Colonic mucosa (tissue), 4 donors: ENCODE measurements at regions not wholly inside any gene's neighbourhood (a gene's known extent, or its start where the extent isn't known, plus 50 kb on each side); places are given as distances from the start of the nearest gene placed in this dataset.
A peak's percentile ranks its signal among the peaks of the same experiment; 100 is the strongest.

Experiments used
- DNase-seq: peaks from one replicate; pipeline ENCODE4 v3.0.0-alpha.2; 2020
- H3K27ac ChIP-seq: fragments of 200-600 bp; one replicate; pipeline ENCODE4 v1.8.0; 2021
- H3K27me3 ChIP-seq: fragments of 200-600 bp; one replicate; pipeline ENCODE4 v1.8.0; 2021
- H3K36me3 ChIP-seq: fragments of 200-600 bp; one replicate; pipeline ENCODE4 v1.8.0; 2021
- H3K4me1 ChIP-seq: fragments of 200-600 bp; one replicate; pipeline ENCODE4 v1.8.0; 2021; ENCODE audit warnings: mild to moderate bottlenecking
- H3K4me3 ChIP-seq: fragments of 200-600 bp; one replicate; pipeline ENCODE4 v1.8.0; 2021
- H3K9ac ChIP-seq, 2 donors: one replicate each; pipeline ENCODE4 v1.7.0; 2013; ENCODE audit warnings: control low read depth in 2 of 2, low read depth in 2 of 2, low read length in 2 of 2
- H3K9me3 ChIP-seq: fragments of 200-600 bp; one replicate; pipeline ENCODE4 v1.8.0; 2021
- intact Hi-C: fragments of 100-400 bp; cut with DNase I; formaldehyde crosslinking; loops from one replicate; pipeline ENCODE4 v1.14.1; 2022
- TF ChIP-seq, protein P1 (sequence below): fragments of 200-600 bp; IDR thresholded peaks from one replicate; pipeline ENCODE4 v1.8.0; 2022; ENCODE audit warnings: antibody characterized with exemption, mild to moderate bottlenecking
- donor health status: healthy.
- donor health status: DM: no; HTN: no; CAD: no.
- donor health status: DM: no; HTN: no; CAD: no.

DNA sequence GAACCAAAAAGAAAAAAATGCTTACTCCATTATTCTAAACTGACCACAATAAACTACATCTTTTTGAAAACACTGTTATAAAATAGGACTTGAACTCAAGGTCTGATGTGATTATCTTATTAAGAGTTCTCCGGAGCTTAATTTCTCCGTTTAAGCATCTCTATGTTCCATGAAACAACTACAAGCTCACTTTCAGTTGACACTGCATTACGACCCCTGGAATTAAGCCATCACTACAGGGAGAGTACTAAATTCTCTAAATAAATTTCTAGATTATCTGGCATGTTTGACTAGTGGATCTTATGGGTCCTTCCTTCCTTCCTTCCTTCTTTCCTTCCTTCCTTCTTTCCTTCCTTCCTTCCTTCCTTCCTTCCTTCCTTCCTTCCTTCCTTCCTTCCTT lies 249.0 kb downstream of the IKZF2 start:
- no peak overlapping the region for H3K4me3 ChIP-seq
- no peaks in the 10 kb centered on the region for H3K4me1 ChIP-seq
- no peaks in the 10 kb centered on the region for H3K36me3 ChIP-seq
- no peaks in the 10 kb centered on the region for H3K27me3 ChIP-seq
- no peaks in the 10 kb centered on the region for H3K9me3 ChIP-seq
- DNase-seq: no peak
- intact Hi-C loops: no loop called here
- no peak overlapping the region for H3K9ac ChIP-seq
- H3K27ac ChIP-seq: peak overlapping the region; percentile 42
- TF ChIP-seq, protein P1, sequence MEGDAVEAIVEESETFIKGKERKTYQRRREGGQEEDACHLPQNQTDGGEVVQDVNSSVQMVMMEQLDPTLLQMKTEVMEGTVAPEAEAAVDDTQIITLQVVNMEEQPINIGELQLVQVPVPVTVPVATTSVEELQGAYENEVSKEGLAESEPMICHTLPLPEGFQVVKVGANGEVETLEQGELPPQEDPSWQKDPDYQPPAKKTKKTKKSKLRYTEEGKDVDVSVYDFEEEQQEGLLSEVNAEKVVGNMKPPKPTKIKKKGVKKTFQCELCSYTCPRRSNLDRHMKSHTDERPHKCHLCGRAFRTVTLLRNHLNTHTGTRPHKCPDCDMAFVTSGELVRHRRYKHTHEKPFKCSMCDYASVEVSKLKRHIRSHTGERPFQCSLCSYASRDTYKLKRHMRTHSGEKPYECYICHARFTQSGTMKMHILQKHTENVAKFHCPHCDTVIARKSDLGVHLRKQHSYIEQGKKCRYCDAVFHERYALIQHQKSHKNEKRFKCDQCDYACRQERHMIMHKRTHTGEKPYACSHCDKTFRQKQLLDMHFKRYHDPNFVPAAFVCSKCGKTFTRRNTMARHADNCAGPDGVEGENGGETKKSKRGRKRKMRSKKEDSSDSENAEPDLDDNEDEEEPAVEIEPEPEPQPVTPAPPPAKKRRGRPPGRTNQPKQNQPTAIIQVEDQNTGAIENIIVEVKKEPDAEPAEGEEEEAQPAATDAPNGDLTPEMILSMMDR: no peak

DNA sequence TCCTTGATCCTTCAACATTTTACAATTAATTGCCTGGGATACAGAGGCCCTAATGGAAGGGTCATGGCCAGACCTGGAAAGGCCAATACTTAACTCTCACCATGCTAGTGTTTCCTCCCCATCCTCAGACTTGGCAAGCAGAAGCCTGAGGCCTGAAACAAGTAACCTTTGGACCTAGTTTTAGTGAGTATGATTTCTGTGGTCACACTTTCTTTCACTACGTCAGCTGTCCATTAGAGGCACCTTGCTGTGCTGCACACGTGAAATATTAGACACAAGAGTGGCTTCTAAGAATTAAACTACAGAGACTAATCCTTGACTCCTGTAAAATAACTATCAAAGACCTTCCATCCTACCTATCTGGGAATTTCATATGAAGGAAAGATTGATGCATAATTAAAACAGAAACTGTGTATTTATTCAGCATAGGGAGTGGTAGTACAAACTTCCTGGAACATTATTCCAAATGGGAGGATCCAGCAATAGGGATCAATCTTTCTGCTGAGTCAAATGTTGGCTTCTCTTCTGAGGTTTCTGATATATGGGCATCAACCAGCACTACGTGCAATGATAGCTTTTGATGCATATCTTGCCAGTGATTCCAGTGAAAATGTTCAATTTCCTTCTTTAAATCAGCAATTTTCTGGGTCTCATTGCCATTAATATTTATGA lies 249.7 kb downstream of the IKZF2 start:
- Histone ChIP-seq H3K27me3 (no peaks in the 10 kb centered on the region), H3K4me3 (no peak overlapping the region), H3K27ac (peak overlapping the region; percentile 42), H3K36me3 (no peaks in the 10 kb centered on the region), H3K9me3 (no peaks in the 10 kb centered on the region), H3K4me1 (no peaks in the 10 kb centered on the region), H3K9ac (no peak overlapping the region)
- TF ChIP-seq, protein P1: no peak
- intact Hi-C loops: no loop called here
- peak; percentile 35 for DNase-seq

DNA sequence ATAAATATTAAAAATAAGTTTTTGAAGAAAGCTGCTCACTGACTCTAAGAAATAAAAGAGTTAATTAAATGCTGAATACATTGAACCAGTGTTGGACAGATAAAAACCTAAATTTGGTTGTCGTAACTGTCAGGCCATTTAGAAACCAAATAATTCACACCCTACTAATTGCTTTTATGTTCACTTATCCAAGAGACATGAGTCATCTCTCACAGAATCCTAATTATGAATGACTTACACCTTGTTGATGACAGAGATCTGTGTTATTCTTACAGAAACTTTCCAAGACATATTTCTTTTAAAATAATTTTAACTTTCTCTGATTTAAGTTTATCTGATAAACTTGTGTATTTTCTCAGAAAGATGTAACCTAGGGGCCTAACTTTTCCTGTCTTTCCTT lies 250.7 kb downstream of the IKZF2 start:
- Histone ChIP-seq H3K27me3 (no peaks in the 10 kb centered on the region), H3K27ac (no peak overlapping the region), H3K4me3 (no peak overlapping the region), H3K9me3 (no peaks in the 10 kb centered on the region), H3K9ac (no peak overlapping the region), H3K36me3 (no peaks in the 10 kb centered on the region), H3K4me1 (no peaks in the 10 kb centered on the region)
- intact Hi-C loops: no loop called here
- TF ChIP-seq, protein P1: no peak
- no peak for DNase-seq

DNA sequence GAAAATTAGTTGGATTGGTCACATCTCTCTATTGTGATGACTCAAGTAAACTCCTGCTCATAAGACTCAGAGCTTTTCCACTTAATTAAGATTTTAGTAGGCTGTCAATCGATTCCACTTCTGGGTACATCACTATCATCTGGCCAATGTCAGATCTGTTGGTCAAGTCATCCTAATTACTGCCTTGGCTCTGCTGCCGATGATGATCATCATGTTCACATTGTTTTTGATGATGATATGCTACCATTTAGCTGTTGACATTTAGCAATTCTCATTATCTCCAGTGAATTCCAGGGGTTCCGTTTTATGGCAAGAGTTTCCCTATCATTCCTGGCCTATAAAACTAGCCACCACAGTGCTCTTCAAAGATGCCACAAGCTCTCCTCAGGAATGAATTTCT lies 253.4 kb downstream of the IKZF2 start:
- TF ChIP-seq, protein P1: no peak
- intact Hi-C loops: loop anchor here (10.0 kb wide), 1 partner anchor 257 kb away; the partner anchor contains the start of gene IKZF2
- Histone ChIP-seq H3K36me3 (no peaks in the 10 kb centered on the region), H3K27ac (no peak overlapping the region), H3K9me3 (no peaks in the 10 kb centered on the region), H3K4me1 (no peaks in the 10 kb centered on the region), H3K4me3 (no peak overlapping the region), H3K9ac (no peak overlapping the region), H3K27me3 (no peaks in the 10 kb centered on the region)
- DNase-seq: no peak

DNA sequence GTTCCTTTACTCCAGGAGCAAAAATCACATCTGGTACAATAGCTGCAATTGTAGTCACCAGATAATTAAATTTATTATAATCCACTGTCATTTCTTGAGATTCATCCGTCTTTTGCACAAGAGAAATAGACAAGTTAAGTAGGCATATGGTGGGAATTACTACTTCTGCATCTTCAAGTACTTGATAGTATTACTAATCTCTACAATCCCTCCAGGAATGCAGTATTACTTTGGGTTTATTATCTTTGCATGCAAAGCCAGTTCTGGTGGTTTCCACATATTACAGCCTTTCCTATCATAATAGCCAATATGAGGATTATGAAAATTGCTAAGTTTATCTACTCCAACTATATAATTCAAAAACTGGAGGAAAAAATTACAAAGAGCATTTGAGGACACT lies 254.1 kb downstream of the IKZF2 start:
- Histone ChIP-seq H3K4me1 (no peaks in the 10 kb centered on the region), H3K9me3 (no peaks in the 10 kb centered on the region), H3K27ac (no peak overlapping the region), H3K36me3 (no peaks in the 10 kb centered on the region), H3K9ac (no peak overlapping the region), H3K4me3 (no peak overlapping the region), H3K27me3 (no peaks in the 10 kb centered on the region)
- DNase-seq: no peak
- TF ChIP-seq, protein P1: no peak
- intact Hi-C loops: loop anchor here (10.0 kb wide), 1 partner anchor 258 kb away; the partner anchor contains the start of gene IKZF2
